OCI-LY7 (cell line): ENCODE measurements at regions not wholly inside any gene's neighbourhood (a gene's known extent, or its start where the extent isn't known, plus 50 kb on each side); places are given as distances from the start of the nearest gene placed in this dataset.

Experiments
- BruUV-seq: library from RNA; stranded (reverse); fragments of 400-500 nt; replicated peaks from 2 replicates; lab custom pipeline; 2021; lab: Mats Ljungman, UMichigan
- CTCF ChIA-PET: fragments of 300-600 bp; sonication (Branson Sonifier 250); formaldehyde crosslinking; loops from one replicate; lab custom pipeline; 2022; ENCODE audit warnings: antibody characterized with exemption; ENCODE audit not compliant: unreplicated experiment; lab: Charles Lee
- POLR2A ChIA-PET: fragments of 300-600 bp; sonication (Branson Sonifier 250); formaldehyde crosslinking; loops from one replicate; lab custom pipeline; 2022; ENCODE audit warnings: antibody characterized with exemption; lab: Charles Lee
- DNase-seq: peaks from one replicate; pipeline ENCODE4 v3.0.0-alpha.2; 2015; ENCODE audit warnings: low spot score
- H2AFZ ChIP-seq: fragments of 200-600 bp; sonication (generic), shearing (Covaris generic); 2 replicates; pipeline ENCODE4 v1.6.1; 2014; ENCODE audit warnings: mild to moderate bottlenecking, antibody characterized with exemption, low read length, moderate library complexity
- H3K27ac ChIP-seq: fragments of 200-600 bp; sonication (generic); 2 replicates; pipeline ENCODE4 v1.5.1; 2014; ENCODE audit warnings: mixed run types, low read depth, mild to moderate bottlenecking, moderate library complexity, low read length, inconsistent platforms; ENCODE audit not compliant: poor library complexity, severe bottlenecking
- H3K36me3 ChIP-seq: fragments of 200-600 bp; sonication (generic); 2 replicates; pipeline ENCODE4 v1.6.1; 2014; ENCODE audit warnings: mild to moderate bottlenecking, antibody characterized with exemption, low read length, moderate library complexity, mixed read lengths; ENCODE audit not compliant: insufficient read depth
- H3K4me1 ChIP-seq: fragments of 200-600 bp; sonication (generic); 2 replicates; pipeline ENCODE4 v1.5.1; 2014; ENCODE audit warnings: mild to moderate bottlenecking, low read length; ENCODE audit not compliant: insufficient read depth, poor library complexity, severe bottlenecking
- H3K4me2 ChIP-seq: fragments of 200-600 bp; sonication (generic); 2 replicates; pipeline ENCODE4 v1.6.1; 2014; ENCODE audit warnings: mild to moderate bottlenecking, low read length
- H3K4me3 ChIP-seq: fragments of 200-600 bp; sonication (generic); 2 replicates; pipeline ENCODE4 v1.5.1; 2014; ENCODE audit warnings: mild to moderate bottlenecking, low read depth, low read length; ENCODE audit not compliant: poor library complexity, severe bottlenecking
- H3K79me2 ChIP-seq: fragments of 200-600 bp; sonication (generic); 2 replicates; pipeline ENCODE4 v1.6.1; 2016; ENCODE audit warnings: low read depth, mild to moderate bottlenecking, low read length, moderate library complexity, mixed read lengths; ENCODE audit not compliant: insufficient read depth
- H3K9me2 ChIP-seq: fragments of 200-600 bp; sonication (generic); 2 replicates; pipeline ENCODE4 v1.6.1; 2016; ENCODE audit warnings: mild to moderate bottlenecking, low read length, mixed read lengths; ENCODE audit not compliant: insufficient read depth
- H3K9me3 ChIP-seq: fragments of 200-600 bp; sonication (generic); 2 replicates; pipeline ENCODE4 v1.6.1; 2014; ENCODE audit warnings: mild to moderate bottlenecking, mixed run types, low read length, mixed read lengths
- H4K20me1 ChIP-seq: fragments of 200-600 bp; sonication (generic); 2 replicates; pipeline ENCODE4 v1.6.1; 2014; ENCODE audit warnings: mild to moderate bottlenecking, antibody characterized with exemption, low read length, moderate library complexity, mixed read lengths; ENCODE audit not compliant: insufficient read depth
- CTCF ChIP-seq: fragments of 200-600 bp; sonication (generic); conservative IDR thresholded peaks from 2 replicates; pipeline ENCODE4 v1.5.1; 2014; ENCODE audit warnings: mild to moderate bottlenecking, antibody characterized with exemption, low read length, moderate library complexity, mixed read lengths
- EZH2phosphoT487 ChIP-seq: fragments of 200-600 bp; sonication (generic); IDR thresholded peaks from 2 replicates; pipeline ENCODE4 v1.6.1; 2018; ENCODE audit warnings: low read depth, borderline replicate concordance, mild to moderate bottlenecking, mixed run types, antibody characterized with exemption, low read length, moderate library complexity, mixed read lengths
- intact Hi-C: fragments of 100-400 bp; cut with micrococcal nuclease; formaldehyde crosslinking; loops from one replicate; pipeline ENCODE4 v1.10.0; 2022; ENCODE audit not compliant: unreplicated experiment

GRCh38 chr4:173091362-173091761, 77.2 kb upstream of the GALNT7 start:
- H3K79me2 ChIP-seq = no peaks in the 10 kb centered on the region
- ChIA-PET CTCF (no interaction called here), POLR2A (interaction anchor here (0.6 kb wide), 1 partner anchor 83 kb away, joined by 4 read pairs; no protein-coding TSS in a partner anchor)
- H3K4me2 ChIP-seq = no peak overlapping the region
- H2AFZ ChIP-seq = no peak overlapping the region
- H3K36me3 ChIP-seq = no peaks in the 10 kb centered on the region
- no peak overlapping the region for H3K4me3 ChIP-seq
- TF ChIP-seq EZH2phosphoT487 (no peak), CTCF (no peak)
- BruUV-seq = no TSS peak
- H3K4me1 ChIP-seq = no peaks in the 10 kb centered on the region
- H3K9me2 ChIP-seq = no peaks in the 10 kb centered on the region
- no peak overlapping the region for H3K27ac ChIP-seq
- no peaks in the 10 kb centered on the region for H3K9me3 ChIP-seq
- no peaks in the 10 kb centered on the region for H4K20me1 ChIP-seq
- DNase-seq = no peak
- intact Hi-C loops = no loop called here

GRCh38 chr4:173091958-173092357, 76.7 kb upstream of the GALNT7 start:
- Histone ChIP-seq H3K27ac (no peak overlapping the region), H3K36me3 (no peaks in the 10 kb centered on the region), H3K9me2 (no peaks in the 10 kb centered on the region), H3K4me3 (no peak overlapping the region), H3K9me3 (no peaks in the 10 kb centered on the region), H3K79me2 (no peaks in the 10 kb centered on the region), H2AFZ (no peak overlapping the region), H3K4me1 (no peaks in the 10 kb centered on the region), H3K4me2 (no peak overlapping the region), H4K20me1 (no peaks in the 10 kb centered on the region)
- no peak for DNase-seq
- CTCF ChIA-PET = no interaction called here
- no TSS peak for BruUV-seq
- intact Hi-C loops = no loop called here
- TF ChIP-seq CTCF (no peak), EZH2phosphoT487 (no peak)
- POLR2A ChIA-PET = interaction anchor here (0.6 kb wide), 1 partner anchor 82 kb away, joined by 4 read pairs; no protein-coding TSS in a partner anchor

DNA sequence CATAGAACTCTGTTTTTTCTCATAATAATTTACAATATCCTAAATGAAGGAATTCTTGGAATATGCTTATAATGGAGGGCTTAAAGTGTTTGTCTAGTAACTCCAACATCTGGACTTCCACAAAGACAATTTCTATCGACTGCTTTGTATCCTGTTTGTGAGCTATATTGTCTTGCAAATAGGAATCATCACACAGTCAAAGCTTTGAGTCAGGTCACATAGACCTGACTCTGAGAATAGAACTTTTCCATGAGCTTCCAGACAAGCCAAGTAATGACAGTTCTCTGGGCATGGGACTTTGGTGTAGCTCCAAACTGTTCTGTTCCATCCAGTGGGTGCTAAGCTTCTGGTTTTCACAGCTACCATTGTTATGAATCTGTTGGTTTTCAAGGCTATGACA, 75.2 kb upstream of the GALNT7 start:
- intact Hi-C loops = no loop called here
- CTCF ChIA-PET = no interaction called here
- BruUV-seq = no TSS peak

More for the DNA sequence above, 75.2 kb upstream of the GALNT7 start:
- H2AFZ ChIP-seq = no peak overlapping the region
- H4K20me1 ChIP-seq = no peaks in the 10 kb centered on the region
- POLR2A ChIA-PET = interaction anchor here (0.8 kb wide), 1 partner anchor 18 kb away, joined by 3 read pairs; no protein-coding TSS in a partner anchor
- H3K4me3 ChIP-seq = no peak overlapping the region
- H3K9me2 ChIP-seq = no peaks in the 10 kb centered on the region
- no peaks in the 10 kb centered on the region for H3K79me2 ChIP-seq
- no peak overlapping the region for H3K27ac ChIP-seq
- no peak for DNase-seq
- TF ChIP-seq EZH2phosphoT487 = no peak
- no peak for TF ChIP-seq CTCF
- no peaks in the 10 kb centered on the region for H3K4me1 ChIP-seq
- H3K9me3 ChIP-seq = no peaks in the 10 kb centered on the region
- H3K4me2 ChIP-seq = no peak overlapping the region
- H3K36me3 ChIP-seq = no peaks in the 10 kb centered on the region
